Hematopoietic multipotent progenitor cell treated with erythropoietin and hydrocortisone succinate and interleukin-3 and kit ligand, for 15 days (in vitro differentiated cells): ENCODE measurements at regions not wholly inside any gene's neighbourhood (a gene's known extent, or its start where the extent isn't known, plus 50 kb on each side); places are given as distances from the start of the nearest gene placed in this dataset.
"Not testable (repeated sequence)": the region's sequence is repeated elsewhere in the genome, so short reads cannot be mapped to it uniquely, and the experiment has no call there.

Experiments
- DNase-seq: peaks from one replicate; pipeline ENCODE4 v3.0.0-alpha.2; 2015; ENCODE audit warnings: low spot score

GRCh38 chr5:25990771-25991170, 1047.6 kb downstream of the CDH9 start:
- DNase-seq: no peak

GRCh38 chr5:25979086-25979485, 1059.3 kb downstream of the CDH9 start:
- DNase-seq: no peak

- no peak for DNase-seq
Measured at GRCh38 chr5:25975885-25976284, 1062.5 kb downstream of the CDH9 start.

- no peak for DNase-seq
Measured at GRCh38 chr5:25974451-25974850, 1063.9 kb downstream of the CDH9 start.

- no peak for DNase-seq
Measured at GRCh38 chr5:25970906-25971489, 1067.4 kb downstream of the CDH9 start.

GRCh38 chr5:25969042-25969441, 1069.3 kb downstream of the CDH9 start:
- not testable (repeated sequence) for DNase-seq

GRCh38 chr5:25964009-25964372, 1074.4 kb downstream of the CDH9 start:
- DNase-seq: no peak

GRCh38 chr5:25963251-25964008, 1075.0 kb downstream of the CDH9 start:
- no peak for DNase-seq

GRCh38 chr5:25955337-25955736, 1083.0 kb downstream of the CDH9 start:
- DNase-seq: no peak

- DNase-seq: no peak
Measured at GRCh38 chr5:25950681-25951080, 1087.7 kb downstream of the CDH9 start.

- DNase-seq: no peak
Measured at GRCh38 chr5:25948278-25948677, 1090.1 kb downstream of the CDH9 start.

- DNase-seq: no peak
Measured at GRCh38 chr5:25944786-25945185, 1093.6 kb downstream of the CDH9 start.

GRCh38 chr5:25909163-25909562, 1129.2 kb downstream of the CDH9 start:
- DNase-seq: no peak

GRCh38 chr5:25905646-25906045, 1132.7 kb downstream of the CDH9 start:
- no peak for DNase-seq

- no peak for DNase-seq
Measured at GRCh38 chr5:25892211-25892610, 1146.2 kb downstream of the CDH9 start.

- DNase-seq: no peak
Measured at GRCh38 chr5:25891691-25892090, 1146.7 kb downstream of the CDH9 start.

- DNase-seq: no peak
Measured at GRCh38 chr5:25881318-25882036, 1156.9 kb downstream of the CDH9 start.

GRCh38 chr5:25863811-25864210, 1174.6 kb downstream of the CDH9 start:
- DNase-seq: no peak

- no peak for DNase-seq
Measured at GRCh38 chr5:25862276-25862675, 1176.1 kb downstream of the CDH9 start.

- no peak for DNase-seq
Measured at GRCh38 chr5:25858019-25858418, 1180.4 kb downstream of the CDH9 start.

- no peak for DNase-seq
Measured at GRCh38 chr5:25851301-25851700, 1187.1 kb downstream of the CDH9 start.

GRCh38 chr5:25850581-25850980, 1187.8 kb downstream of the CDH9 start:
- DNase-seq: no peak

GRCh38 chr5:25849270-25849669, 1189.1 kb downstream of the CDH9 start:
- DNase-seq: no peak
